Amygdala (tissue), 56 donors: ENCODE measurements at regions not wholly inside any gene's neighbourhood (a gene's known extent, or its start where the extent isn't known, plus 50 kb on each side); places are given as distances from the start of the nearest gene placed in this dataset.
"Not testable (repeated sequence)": the region's sequence is repeated elsewhere in the genome, so short reads cannot be mapped to it uniquely, and the experiment has no call there.

Experiments
- DNase-seq, 56 donors: peaks; one replicate each; lab custom pipeline; 2025; lab: John Stamatoyannopoulos, UW

DNA sequence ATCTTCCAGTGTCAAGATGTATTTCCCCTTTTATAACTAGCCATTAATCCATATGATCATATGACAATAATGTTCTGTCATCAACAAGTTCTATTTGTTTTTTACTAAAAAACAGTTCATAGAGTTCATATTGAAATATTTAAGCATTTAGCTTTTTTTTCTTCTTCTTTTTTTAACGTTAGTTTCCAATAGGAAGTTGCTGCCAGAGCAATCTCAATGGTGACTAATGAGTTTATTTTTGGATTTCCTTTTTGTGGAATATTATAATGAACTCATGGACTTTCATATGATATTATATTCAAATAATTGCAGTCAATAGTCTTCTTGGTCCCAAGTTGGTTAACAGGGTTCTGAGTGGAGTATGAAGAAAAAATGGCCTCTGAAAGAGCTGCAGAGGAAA is 343.3 kb downstream of the BCKDHB start:
- no peak for DNase-seq

DNA sequence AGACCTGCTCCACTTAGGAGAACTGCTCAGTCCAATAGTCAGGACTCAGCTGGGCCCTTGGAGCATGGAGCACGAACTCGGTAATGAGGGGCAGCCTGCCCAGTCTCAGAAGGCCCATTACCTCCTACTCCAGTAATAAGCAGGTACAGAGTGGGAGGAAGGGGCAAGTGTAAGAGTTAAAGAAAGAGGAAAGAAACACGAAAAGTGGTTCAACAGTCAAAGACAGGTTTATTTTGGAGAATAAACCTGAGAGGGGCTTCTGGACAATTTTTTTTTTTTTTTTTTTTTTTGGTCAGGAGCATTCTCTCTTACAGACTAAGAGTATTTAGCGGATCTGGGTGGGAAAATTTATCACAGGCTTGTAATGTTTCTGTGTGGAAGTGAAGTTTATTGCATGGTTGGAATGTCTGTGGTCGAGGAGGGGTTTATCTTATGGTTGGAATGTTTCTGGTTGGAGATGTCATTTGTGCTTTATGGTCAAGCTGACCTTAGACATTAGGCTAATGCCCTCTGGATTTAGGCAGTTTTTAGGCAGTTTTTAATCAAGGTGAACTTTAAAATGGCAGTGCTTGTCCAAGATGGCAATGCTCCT is 340.1 kb downstream of the BCKDHB start:
- DNase-seq: no peak

DNA sequence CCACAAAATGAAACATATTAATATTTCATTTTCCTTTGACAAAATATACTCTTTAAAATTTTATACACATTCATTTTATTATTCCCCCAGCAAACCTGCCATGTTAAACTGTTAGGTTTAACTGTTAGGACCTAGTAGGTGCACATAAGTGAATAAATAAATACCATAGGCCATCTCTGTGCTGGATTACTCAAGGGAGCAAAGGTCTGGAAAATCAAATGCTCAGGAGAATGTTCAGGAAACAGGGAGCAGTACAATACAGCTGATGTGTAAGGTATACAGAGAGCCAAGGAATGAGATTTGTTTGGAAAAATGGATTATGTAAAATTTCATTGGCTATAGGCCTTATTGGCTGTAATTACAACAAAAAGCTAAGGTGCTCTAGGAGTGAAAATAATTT is 339.3 kb downstream of the BCKDHB start:
- no peak for DNase-seq

DNA sequence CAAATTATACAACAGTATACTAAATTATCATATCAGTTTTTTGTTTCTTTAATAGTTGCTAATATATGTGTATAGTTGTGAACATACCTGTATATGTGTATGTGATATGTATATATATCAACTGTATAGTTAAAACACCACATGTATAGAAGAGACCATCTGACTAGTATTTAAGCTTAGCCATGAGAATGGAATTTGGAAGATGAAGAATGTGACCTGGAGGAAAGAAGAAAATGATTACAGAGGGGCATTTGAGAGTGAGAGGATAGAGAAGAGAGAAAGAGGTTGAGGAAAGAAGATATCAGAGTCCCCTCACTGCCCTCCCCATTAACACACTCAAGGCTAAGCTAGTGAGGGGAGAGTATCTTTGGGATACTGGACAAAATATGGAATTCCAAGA is 335.9 kb downstream of the BCKDHB start:
- no peak for DNase-seq

DNA sequence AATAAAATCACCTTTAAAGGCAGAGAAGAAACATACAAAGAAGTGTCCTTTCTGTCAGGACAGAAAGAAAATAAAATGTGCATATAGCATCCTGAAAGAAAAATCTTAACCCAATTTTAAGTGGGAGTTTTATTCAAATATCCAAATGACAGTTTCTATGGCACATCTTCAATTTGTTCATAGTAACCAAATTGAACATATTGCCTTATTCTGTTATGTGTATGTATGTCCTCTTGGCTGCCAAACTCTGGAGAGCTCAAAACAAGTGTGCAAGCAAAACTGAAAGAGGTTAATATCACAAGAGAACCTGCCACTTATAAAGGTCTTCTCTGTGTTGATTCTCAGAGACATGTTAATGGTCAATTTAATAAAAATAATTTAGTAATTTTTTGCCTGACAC is 334.7 kb downstream of the BCKDHB start:
- no peak for DNase-seq

DNA sequence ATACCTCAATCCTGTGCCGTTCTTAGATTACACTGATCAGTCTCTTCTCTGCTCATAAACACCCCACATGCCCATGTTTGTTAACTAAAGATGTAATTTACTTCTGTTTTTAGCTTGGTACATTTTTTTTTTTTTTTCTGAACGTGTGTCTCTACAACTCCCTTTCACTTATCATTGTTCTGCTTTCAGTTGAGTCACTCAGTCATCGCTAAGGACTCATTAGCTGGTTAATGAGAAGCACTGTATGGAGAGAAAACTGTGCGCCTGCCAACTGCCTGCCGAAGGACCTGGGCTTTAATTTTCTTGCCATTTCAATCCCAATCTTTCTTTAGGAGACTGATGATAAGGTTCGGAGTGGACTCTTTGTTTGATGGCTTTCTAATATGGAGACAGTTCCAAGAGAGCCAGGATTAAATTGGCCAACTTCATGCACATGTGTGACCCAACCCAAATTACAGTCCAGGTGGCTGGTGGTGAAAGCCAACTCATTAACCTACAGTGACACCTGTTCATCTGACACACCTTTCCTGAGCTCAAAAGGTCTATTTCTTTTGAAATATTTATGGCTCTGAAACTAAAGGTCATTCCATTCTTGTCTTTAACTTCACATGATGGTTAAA is 334.1 kb downstream of the BCKDHB start:
- DNase-seq: no peak

DNA sequence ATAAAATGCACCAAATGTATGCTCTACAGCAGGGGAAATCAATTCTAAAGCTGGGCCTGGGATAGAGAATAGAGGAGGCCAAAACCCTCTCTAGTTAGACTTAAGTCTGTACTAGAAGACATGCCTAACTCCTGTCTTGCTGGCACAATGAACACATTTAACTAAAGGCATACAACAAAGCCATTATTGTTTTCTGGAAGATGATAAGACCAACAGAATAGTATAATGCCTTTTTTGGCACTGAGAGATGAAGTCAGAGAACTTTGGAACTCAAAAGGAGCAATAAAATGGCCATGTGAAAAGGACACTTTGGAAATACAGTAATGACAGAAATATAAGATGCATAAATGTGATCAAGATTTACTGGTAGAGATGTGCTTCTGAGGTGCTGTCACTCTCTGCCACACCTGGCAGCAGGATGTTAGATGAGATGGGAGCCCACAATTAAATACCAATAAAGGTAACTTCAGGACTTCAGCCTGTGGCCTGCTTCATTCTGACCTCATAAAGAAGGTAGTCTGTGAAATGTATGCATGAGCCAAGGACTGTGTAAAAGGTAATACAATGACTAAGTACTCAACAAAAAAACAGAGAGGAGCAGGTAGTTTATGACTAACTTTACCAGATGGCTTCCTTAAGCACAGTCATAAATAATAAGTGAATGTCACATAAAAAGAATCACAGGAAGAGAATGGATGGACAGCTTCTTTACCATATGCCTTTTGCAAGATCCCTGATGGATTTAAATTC is 333.4 kb downstream of the BCKDHB start:
- DNase-seq: no peak

DNA sequence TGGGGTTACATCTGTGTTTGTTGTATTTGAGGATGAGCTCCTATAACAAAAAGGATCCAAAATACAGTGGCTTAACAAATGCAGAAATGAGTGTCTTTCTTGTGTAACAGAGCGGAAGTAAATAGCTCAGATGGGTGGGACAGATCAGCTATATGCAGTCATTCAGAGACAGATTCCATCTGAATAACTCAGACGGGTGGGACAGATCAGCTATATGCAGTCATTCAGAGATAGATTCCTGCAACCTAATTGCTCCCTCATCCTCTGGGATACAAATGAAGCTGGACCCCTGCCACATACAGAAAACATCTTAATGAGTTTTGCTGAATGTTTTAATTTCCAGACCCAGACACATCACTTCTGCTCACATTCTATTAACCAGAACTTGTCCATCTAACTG is 332.3 kb downstream of the BCKDHB start:
- DNase-seq: no peak

DNA sequence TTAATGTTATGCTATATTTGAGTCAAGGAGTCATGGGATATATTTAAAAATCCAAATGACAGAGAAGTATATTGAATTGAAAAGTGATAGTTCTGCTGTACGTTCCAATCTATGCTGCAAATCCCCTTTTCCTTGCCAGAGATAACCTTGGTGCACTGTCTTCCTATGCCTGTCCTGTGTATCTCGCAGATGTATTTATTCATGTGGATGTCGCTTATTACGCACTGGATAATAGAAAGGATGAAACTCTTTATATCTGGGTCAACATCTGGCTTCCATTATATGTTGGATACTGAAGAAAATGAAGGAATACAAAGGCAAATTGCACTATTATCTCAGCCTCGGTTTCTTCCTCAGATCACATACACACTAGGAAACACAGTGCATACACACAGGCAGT is 331.3 kb downstream of the BCKDHB start:
- no peak for DNase-seq

DNA sequence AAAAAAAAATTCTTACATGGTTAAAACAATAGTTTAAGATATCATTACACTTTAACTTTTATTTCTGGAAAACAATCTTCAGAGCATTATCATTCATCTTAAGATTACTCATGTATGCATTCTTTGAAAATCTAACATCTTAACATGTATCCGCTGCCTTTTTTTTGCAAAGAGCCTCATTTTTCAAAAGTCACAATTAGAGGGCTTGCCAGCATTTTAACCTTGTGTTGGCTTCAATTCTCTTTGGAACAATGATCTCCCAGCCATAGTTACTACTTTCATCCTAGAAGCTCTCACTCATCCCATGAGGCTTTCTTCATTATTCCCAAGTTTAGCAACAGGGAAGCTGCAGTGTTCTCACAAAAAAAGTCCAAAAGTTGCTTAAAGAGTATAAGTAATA is 330.8 kb downstream of the BCKDHB start:
- no peak for DNase-seq

DNA sequence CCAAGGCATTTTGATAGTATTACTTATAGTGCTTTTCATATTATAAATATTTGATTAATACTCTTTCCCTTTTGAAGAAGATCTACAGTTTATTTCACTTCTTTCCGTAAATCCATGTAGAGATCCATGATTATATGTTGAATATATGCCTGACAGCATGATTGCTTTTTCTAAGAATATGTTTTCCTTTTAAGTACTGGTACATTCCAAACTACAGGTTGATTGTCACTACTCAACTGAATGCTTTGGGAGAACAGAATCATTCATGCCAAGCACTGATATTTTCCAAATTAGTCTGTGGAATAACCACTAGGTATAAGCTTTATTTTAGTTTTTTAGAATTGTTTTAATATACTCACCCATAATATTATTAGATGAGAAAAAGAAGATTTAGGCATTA is 330.2 kb downstream of the BCKDHB start:
- DNase-seq: no peak

DNA sequence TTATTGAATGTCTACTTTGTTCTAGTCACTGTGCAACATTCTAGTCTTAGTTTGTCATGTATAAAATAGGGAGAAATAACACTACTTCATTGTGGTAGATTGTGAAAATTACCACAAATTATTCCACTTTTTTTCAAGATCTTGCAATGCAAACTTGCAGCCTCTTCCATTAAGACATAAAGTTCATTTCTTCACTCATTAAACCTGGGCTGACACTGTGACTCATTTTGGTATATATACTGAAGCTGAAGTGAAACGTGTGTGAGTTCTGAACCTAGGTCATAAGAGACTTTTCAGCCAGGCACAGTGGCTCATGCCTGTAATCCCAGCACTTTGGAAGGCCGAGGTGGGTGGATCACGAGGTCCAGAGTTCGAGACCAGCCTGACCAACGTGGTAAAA is 329.0 kb downstream of the BCKDHB start:
- DNase-seq: no peak

DNA sequence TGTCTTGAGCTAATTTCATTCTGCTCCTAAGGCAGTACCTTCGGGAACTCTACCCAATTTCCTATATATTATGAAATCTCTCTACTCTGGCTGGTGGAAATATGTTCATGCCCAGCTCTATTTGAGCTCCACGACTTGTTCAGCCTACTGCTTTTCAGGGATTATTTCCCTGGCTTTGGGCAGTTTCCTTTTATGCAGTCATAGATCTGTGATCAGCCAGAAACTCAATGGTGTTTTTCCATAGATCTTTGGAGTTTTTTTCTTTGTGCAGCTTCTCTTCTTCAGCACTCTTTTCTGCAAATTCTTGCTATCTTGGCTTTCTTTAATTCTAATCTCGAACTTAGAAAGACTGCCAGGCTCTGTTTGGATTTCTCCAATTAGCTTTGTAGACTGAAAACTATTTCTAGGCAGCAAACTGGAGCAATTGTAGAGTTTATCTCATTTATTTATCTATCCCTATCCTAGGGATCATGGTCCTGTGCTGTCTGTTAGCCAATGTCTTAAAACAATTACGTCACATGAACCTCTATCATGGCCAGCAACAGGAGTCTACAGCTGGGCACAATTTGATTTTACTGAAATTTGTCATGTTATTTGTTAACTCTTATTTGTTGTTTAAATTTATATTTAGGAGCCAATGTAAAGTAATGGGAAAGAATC is 328.4 kb downstream of the BCKDHB start:
- no peak for DNase-seq

DNA sequence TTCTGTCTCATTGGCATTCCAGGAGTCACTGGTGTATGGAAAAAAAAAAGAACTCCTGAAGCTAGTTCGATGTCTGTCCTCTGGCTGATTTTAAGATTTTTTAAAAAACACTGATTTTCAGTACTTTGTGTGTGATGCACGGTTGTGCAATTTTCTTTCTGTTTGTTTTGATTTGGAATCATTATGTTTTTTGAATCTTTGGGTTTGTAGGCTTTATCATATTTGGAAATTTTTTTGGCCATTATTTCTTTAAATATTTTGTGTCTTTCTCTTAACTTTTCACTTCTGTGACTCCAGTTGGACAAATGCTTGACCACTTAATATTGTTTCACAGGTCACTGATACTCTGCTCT is 327.2 kb downstream of the BCKDHB start:
- DNase-seq: no peak

DNA sequence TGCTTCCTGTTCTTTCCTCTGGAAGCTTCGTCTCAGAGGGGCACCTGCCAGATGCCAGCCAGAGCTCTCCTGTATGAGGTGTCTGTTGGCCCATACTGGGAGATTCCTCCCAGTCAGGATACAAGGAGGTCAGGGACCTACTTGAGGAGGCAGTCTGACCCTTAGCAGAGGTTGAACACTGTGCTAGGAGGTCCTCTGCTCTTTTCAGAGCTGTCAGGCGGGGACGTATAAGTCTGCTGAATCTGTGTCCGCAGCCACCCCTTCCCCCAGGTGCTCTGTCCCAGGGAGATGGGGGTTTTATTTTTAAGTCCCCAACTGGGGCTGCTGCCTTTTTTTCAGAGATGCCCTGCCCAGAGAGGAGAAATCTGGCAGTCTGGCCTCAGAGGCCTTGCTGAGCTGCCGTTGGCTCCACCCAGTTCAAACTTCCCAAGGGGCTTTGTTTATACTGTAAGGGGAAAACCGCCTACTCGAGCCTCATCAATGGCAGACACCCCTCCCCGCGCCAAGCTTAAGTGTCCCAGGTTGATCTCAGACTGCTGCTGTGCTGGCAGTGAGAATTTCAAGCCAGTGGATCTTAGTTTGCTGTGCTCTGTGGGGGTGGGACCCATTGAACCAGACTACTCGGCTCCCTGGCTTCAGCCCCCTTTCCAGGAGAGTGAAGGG is 326.7 kb downstream of the BCKDHB start:
- no peak for DNase-seq

DNA sequence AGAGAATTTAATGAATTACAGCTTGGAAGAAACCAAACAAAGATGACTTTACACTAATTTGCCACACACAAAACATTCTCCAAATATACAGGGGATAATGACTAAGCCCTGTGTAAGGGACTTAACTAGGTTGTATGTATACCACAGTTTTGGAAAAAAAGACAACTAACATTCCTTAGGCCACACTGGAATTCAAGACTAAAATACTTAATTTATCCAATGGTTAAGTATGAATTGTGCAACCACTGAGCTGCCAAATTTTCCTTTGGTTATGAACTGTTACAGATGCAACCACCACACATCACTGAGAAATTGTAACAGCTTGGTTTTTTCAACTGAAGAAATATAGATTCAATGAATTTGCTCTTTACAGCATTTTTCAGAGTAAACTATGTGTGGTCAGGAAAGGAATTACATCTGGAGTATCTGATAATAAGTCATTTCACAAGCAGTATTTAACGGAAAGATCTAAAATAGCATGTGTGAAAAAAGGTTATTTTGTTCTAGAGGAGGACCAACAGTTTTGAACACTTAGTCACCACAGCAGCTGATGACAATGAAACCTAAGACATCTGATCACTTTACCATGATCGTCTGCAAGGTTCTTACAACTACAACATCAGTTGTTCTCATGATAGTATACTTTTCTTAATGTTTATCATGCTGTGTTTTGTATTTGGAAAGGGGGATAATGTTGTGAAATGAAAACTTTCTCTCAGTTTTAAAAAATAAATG is 318.8 kb downstream of the BCKDHB start:
- no peak for DNase-seq

DNA sequence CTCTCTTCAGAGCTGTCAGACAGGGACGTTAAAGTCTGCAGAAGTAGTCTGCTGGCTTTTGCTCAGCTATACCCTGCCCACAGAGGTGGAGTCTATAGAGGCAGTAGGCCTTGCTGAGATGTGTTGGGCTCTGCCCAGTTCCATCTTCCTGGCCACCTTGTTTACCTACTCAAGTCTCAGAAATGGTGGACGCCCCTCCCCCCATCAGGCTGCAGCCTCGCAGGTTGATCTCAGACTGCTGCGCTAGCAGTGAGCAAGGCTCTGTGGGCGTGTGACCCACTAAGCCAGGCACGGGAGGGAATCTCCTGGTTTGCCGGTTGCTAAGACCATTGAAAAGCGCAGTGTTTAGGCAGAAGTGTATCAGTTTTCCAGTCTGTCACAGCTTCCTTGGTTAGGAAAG is 305.0 kb downstream of the BCKDHB start:
- DNase-seq: no peak

DNA sequence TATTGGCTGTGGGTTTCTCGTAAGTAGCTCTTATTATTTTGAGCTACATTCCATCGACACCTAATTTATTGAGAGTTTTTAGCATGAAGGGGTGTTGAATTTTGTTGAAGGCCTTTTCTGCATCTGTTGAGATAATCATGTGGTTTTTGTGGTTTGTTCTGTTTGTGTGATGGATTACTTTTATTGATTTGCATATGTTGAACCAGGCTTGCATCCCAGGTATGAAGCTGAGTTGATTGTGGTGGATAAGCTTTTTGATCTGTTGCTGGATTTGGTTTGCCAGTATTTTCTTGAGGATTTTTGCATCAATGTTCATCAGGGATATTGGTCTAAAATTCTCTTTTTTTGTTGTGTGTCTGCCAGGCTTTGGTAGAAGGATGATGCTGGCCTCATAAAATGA is 301.5 kb downstream of the BCKDHB start:
- DNase-seq: not testable (repeated sequence)

DNA sequence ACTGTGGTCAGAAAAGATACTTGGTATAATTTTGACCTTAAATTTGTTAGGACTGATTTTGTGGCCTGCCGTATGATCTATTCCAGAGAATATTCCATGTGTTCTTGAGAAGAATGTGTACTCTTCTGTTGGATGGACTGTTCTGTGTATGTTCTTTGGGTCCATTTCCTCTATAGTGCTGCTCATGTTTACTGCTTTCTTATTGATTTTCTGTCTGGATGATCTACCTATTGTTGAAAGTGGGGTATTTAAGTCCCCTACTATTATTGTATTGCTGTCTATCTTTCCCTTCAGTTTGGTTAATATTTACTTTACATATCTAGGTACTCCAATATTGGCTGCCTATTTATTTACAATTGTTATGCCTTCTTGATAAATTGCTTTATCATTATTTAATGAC is 298.4 kb downstream of the BCKDHB start:
- DNase-seq: no peak

DNA sequence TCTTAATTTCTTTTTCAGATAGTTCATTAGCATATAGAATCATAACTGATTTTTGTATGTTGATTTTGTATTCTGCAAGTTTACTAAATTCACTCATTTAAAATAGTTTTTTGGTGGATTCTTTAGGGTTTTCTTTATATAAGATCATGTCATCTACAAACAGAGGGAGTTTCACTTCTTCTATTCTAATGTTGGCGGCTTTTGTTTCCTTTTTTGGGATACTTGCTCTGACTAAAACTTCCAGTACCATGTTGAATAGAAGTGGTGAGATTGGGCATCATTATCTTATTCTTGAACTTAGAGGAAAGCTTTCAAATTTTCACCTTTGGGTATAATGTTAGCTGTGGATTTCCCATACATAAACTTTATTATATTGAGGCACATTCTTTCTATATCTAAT is 296.9 kb downstream of the BCKDHB start:
- no peak for DNase-seq

DNA sequence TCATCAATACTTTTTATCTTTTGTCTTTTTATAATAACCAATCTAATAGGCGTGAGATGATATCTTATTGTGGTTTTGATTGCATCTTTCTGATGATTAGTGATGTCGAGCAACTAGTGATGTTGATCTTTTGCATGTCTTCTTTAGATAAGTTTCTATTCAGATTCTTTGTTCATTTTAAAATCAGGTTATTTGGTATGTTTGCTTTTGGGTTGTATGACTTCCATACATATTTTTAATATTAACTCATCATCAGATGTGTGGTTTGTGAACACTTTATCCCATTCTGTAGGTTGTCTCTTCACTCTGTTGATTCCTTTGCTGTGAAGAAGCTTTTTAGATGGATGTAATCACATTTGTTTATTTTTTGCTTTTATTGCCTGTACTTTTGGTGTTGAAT is 295.8 kb downstream of the BCKDHB start:
- DNase-seq: no peak
